ENCODE measurements at regions not wholly inside any gene's neighbourhood (a gene's known extent, or its start where the extent isn't known, plus 50 kb on each side); places are given as distances from the start of the nearest gene placed in this dataset.

DNA sequence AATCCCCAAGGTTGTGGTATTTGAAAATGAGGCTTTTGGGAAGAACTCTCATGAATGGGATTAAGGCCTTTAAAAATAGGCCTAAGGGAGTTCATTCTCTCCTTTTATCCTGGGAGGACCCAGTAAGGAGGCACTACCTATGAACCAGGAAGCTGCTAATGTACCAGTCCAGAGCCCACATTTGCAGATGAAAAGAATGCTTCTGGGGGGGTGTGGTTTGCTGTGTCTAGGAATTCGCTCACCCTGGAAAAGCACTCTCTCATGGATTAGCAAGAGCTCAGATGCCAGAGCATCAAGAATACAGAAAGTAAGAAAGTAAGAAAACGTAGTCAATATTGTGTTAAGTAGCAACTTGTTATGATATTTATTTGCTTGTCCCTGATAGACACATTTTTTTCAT lies 785.7 kb upstream of the GYPC start:
- intact Hi-C loops (cut with DNase I, micrococcal nuclease): no loop called here
- DNase-seq (no peak), ATAC-seq (no peak)

DNA sequence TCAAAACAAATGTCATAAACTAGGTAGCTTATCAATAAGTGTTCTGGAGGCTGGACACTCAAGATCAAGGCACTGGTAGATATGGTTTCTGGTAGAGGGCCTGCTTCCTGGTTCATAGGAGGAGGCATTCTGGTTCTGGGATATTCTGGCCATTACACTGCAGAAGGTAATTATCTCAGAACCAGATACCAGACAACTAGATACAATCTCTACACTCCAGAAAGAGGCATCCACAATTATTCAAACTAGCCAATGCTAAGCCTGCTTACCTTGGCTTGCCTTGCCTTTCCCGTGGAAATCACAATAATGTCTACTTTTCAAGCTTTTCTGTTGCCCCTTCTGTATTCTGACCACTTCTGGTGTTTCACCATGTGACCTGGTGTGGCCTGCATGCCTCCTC lies 785.2 kb upstream of the GYPC start:
- ATAC-seq (no peak), DNase-seq (no peak)
- intact Hi-C loops (cut with DNase I, micrococcal nuclease): no loop called here

DNA sequence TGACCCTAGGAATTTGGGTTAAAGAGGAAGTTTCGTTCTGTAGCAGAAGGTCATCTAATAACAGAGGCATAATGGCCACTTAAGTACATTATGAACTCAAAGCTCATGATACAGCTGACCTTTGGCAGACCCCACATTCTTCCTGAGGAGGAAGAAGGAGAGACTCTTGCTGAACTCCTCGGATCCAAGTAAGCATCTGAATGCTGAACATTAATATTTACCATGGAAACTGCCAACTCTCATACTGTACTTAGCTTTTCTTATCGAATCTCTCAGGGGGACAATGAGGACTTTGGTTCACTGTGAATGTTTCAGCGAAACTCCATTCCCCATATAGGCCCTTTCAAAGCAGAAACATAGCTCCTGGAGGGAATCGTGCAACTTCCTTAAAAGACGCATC lies 781.4 kb upstream of the GYPC start:
- DNase-seq: no peak
- ATAC-seq: no peak
- intact Hi-C loops (cut with DNase I, micrococcal nuclease): no loop called here

DNA sequence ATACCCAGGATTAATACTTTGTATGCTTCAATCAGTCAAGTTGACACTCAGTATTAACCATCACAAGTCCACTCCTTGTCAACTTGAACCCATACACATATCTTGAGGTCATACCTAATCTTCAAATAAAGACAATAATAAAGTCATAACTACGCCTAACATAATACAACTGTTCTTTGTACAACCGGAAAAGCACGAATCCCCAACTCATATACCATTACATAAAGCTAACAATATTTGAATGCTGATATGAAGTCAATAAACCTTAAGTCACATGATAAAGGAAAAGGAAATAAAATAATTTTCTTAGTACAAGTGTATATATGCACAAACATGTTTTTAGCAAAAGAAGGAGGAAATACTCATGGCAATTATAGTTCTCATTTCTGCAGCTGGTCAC lies 770.6 kb upstream of the GYPC start:
- peak; percentile 92 for ATAC-seq
- intact Hi-C loops (cut with DNase I, micrococcal nuclease): no loop called here
- DNase-seq: no peak

DNA sequence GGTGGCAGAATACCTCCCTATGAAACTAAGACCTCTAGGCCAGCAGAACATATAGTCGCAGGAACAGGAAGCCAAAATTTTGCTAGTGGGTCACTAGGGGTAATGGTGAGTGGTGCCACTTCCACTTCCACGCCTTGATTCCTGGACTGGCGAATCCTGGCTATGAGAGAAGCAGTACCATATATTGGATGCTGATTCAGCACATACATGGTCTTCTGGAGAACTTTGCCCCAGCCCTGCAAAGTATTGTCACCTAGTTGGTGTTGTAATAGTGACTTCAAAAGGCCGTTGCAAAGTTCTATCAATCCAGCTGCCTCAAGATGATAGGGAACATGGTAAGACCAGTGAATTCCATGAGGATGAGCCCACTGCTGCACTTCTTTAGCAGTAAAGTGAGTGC lies 769.8 kb upstream of the GYPC start:
- intact Hi-C loops (cut with DNase I, micrococcal nuclease): no loop called here
- DNase-seq (no peak), ATAC-seq (no peak)

DNA sequence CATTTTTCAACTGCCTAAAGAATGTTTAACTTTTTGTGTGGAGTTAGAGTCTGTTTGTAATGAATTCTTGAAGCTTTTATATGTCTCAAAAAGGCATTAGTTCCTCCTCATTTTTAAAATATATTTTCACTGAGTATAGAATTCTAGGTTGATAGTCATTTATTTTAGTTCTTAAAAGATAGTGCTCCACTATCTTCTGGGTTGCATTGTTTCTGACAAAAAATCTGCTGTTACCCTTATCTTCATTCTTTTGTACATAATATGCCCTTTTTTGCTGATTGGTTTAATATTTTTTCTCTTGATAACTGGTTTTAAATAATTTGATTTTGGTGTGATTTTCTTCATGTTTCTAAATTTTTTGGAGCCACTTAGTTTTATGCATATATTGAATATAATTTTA lies 754.7 kb upstream of the GYPC start:
- intact Hi-C loops (cut with DNase I, micrococcal nuclease): no loop called here
- no peak for ATAC-seq
- DNase-seq: no peak

DNA sequence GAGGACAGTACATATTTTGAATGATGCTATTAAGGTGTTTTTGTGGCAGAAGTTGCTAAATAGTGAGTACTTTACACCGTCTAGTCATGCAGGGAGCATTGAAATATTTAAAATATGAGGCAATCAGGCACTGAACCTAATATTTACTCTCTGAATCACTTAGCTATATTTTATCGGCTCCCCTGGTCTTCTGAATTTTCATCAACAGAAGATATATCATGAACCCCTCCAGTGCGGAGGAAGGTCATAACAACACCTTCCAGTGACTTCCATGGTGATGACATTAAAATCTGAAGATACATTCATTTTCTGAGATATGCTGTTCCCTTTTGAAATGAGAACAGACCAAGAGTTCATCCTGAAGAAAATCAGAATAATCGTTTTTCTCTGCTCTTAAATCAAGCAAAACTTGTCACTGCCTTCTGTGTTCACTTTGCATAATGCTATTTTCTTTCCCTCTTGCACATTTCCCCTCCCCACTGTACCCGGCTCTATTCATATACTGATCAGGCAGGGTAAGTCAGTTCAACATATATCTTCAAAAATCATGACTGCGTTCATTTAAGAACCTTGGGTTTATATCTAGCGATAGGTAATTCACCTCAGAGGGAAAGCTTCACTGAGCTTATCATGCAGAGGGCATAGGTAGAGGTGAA lies 729.9 kb upstream of the GYPC start:
- ATAC-seq: no peak
- no peak for DNase-seq
- intact Hi-C loops (cut with DNase I, micrococcal nuclease): no loop called here

DNA sequence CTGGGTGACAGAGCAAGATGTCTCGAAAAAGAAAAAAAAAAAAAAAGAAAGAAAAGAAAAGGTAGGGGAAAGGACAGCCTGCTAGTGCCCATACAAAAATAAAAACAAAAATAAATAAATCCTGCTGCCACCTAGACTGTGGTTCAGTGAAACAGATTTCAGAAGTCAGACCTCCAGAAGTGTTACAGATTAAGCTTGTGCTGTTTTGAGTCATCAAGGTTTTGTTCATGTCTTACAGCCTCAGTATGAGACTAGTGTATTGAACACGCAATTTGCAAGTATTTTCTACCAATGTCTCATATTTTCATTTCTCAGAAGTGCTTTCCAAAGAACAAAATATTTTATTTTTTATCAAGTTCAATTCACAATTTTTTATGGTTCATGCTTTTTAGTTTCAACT lies 720.4 kb upstream of the GYPC start:
- DNase-seq (no peak), ATAC-seq (no peak)
- intact Hi-C loops (cut with DNase I, micrococcal nuclease): no loop called here

DNA sequence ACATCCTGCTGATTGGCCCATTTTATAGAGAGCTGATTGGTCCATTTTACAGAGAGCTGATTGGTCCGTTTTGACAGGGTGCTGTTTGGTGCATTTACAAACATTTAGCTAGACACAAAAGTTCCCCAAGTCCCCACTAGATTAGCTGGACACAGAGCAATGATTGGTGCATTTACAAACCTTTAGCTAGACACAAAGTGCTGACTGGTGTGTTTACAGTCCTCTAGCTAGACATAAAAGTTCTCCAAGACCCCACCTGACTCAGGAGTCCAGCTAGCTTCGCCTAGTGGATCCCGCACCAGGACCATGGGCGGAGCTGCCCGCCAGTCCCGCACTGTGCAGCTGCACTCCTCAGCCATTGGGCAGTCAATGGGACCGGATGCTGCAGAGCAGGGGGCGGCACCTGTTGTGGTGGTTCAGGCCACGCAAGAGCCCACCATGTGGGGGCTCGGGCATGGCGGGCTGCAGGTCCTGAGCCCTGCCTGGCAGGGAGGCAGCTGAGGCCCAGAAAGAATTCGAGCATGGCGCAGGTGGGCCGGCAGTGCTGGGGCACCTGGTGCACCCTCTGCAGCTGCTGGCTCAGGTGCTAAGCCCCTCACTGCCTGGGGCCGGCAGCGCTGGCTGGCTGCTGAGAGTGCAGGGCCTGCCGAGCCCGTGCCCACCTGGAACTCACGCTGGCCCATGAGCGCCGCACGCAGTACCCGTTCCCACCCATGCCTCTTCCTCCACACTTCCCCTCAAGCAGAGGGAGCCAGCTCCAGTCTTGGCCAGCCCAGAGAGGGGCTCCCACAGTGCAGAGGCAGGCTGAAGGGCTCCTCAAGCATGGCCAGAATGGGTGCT lies 713.2 kb upstream of the GYPC start:
- intact Hi-C loops (cut with DNase I, micrococcal nuclease): no loop called here
- ATAC-seq: no peak

DNA sequence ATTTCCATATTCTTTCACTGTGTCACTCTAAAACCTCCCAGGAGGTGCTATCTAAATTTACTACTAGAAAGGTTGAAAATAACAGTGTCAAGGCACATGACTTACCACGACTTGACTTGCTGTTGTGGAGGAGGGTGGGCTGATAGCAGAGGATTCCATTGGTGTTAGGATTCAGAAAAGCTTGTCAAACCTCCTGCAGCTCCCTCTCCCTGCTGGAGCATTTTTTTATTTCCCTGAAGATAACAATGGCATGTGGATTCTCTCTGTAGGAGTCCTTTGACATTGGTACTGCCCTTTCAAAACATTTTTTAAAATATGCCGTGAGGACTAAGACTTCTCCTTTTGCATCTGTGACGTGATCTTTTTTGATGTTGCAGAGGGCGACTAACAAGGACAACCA lies 696.9 kb upstream of the GYPC start:
- DNase-seq (no peak), ATAC-seq (no peak)
- intact Hi-C loops (cut with DNase I, micrococcal nuclease): no loop called here

More for the DNA sequence above, 713.2 kb upstream of the GYPC start:
- no peak for DNase-seq

DNA sequence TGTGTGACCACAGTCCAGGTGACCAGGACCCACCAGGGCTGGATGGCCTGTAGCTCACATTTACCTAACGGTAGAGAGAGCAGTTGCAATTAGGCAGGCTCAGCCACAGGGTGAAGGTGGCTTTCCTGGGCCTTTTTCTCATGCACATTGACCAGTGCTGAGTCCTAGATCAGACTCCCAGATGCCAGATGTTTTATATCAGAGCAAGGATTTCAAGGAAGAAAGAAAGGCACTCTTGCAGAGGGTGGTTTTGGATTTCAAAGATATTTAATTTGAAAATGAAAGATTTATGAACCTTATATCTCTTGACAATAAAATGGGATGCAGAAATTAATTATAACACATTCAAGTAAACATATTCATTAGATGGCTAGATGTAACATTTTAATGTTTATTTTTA lies 694.2 kb upstream of the GYPC start:
- ATAC-seq: no peak
- no peak for DNase-seq
- intact Hi-C loops (cut with DNase I, micrococcal nuclease): no loop called here

DNA sequence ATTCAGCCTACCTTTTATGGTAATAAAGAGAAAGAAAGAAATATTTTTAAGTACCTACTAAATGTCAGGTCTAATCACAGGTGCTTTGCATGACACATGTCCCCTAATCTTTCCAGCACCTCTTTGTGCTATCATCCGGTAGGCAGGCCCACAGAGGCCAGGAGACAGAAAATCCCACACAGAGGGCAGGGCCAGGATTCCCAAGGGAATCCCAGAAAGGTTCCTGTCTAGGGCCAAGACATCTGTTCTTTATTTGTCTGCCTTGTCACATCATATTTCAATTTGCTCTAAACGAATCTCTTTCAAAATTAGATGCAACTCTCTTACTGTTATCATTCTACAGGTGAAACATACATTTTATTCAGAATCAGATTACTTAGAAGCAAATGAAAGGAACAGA lies 676.1 kb upstream of the GYPC start:
- ATAC-seq: no peak
- DNase-seq: no peak
- intact Hi-C loops (cut with DNase I, micrococcal nuclease): no loop called here

DNA sequence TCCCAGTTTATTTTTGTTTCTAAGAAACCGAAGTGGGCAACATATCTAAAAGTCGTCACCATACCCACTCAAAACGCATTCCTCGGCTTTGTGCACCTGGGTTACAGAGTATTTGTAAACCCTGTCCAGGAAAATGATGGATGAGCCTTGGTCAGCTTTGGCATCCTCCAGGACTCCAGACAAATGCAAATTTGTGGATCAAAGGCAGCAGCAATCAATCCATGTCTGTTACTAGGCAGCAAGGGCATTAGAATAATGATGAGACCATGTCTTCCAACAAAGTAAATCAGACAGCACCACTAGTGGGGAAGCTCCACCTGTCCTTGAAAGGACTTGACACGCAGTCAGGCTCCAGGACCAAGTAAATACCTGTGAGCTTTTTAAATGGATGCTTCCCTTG lies 672.6 kb upstream of the GYPC start:
- ATAC-seq: no peak
- DNase-seq: no peak

DNA sequence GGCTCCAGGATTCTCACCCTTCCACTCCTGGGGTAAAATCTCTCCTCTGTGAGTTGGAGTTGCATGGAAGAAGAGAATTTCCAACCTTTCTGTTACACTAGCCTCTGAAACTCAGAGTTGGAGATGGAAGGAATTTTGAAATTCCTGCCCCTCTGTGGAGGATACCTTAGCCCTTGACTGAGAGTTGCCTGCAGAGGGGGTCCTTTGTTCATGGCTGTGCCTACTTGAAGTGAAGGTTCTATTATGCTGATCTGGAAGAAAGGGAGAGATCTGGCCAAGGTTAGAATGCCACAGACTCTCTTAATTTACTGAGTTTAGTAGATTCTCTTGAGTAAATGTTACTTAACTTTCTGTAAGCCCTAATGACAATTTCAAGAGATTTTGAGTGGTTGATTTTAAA lies 626.6 kb upstream of the GYPC start:
- DNase-seq (no peak), ATAC-seq (no peak)
- intact Hi-C loops (cut with DNase I, micrococcal nuclease): no loop called here

More for the DNA sequence above, 672.6 kb upstream of the GYPC start:
- intact Hi-C loops (cut with DNase I, micrococcal nuclease): no loop called here

DNA sequence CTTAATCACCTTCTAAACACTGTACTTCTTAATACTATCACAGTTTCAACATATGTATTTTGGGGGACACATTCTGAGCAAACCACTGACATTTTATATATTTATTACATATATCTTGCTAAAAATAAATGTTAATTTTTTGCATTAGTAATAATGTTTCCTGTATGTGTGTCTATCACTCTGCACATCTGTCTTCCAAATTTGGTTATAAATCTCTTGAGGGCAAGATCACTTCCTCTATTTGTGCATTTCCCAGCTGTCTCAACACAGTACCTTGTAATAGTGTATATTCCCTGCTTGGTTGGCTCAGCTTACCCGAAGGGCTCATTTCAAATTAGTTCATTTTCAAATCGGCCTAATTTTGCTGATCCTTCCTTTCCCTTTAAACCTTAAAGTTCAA lies 617.1 kb upstream of the GYPC start:
- ATAC-seq: no peak
- intact Hi-C loops (cut with DNase I, micrococcal nuclease): no loop called here

DNA sequence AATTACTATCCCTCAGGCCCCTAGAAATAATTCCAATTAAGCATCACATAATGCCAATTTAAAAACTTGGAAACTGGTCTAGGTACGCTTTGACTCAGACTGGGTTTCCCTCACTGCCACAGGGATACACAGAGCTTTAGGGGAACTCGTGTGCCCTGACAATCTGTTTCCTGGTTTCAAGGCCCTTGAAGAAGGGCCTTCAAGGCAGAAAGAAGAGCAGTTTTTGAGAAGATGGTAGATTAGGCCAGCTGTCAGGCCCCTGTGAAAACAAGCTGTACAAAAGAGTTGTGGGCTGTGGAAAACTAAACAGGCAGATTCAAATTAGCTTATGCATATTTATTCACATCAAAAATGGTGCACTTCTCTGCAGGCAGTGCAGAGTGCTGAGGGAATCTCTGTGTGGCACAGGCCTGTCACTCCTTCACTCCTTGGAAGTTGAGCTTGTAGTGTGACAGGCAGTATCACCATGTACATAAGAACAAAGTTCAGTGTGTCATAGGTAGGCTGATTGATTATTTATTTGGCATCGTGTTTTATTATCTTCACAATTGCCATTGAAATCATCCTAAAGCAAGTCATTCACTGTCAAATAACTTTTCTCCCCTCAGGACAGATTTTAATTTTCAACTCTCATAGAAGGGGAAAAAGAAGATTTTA lies 614.4 kb upstream of the GYPC start:
- ATAC-seq: no peak
- no peak for DNase-seq
- intact Hi-C loops (cut with DNase I, micrococcal nuclease): no loop called here

More for the DNA sequence above, 617.1 kb upstream of the GYPC start:
- no peak for DNase-seq

DNA sequence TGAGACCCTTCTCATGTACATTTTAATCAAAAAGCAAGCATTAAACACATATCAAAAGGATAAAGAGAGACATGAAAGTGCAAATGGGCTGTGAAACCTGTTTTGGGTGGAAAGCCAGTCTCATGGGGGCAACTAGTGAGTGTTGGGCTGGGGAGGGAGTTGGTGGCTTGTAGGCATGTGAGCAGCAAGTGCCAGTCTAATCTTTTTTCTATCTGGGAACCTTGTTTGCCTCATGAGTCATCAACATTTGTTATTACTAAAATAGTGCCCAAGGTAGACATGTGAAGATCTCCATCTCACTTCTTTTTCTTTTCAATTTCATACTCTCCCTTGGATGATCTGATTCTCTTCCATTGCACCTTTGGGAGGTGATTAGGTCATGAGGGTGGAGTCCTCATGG lies 613.9 kb upstream of the GYPC start:
- DNase-seq: no peak
- intact Hi-C loops (cut with DNase I, micrococcal nuclease): no loop called here
- ATAC-seq: no peak

DNA sequence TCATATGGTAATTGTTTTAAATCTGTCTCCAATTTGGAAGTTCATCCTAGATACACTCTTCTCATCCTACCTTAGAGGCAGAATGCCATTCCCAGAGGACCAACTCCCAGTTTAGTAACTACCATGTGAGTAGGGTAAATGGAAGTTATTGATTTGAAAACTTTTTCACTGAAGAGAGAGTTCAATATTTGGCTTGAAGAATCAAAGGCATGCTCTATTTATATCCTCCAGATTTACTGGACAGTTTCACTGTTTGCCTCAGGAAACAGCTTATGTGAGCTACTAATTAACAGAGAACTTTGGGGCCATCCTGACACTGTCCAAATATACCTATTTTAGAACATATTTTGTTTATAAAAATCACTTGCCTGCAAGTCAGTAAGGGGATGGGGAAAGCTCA lies 607.2 kb upstream of the GYPC start:
- ATAC-seq: no peak
- intact Hi-C loops (cut with DNase I, micrococcal nuclease): no loop called here
- no peak for DNase-seq

DNA sequence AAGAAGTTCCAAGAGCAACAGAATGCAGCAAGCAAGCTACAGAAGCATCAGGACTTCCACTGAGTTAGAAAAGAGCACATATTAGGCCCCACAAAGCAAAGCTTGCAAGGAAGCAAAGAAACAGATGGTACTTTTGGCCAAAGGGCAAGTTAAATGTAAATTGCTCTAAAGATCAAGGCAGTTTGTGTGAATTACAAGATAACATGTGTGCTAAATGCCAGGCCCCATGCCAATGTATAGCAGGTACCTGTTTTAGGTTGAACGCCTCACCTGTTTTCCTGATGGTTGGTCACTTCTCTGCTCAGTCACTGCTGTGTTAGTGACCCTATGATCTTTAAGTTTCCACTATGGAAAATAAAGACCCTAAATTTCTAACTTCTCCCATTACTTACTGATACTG lies 606.5 kb upstream of the GYPC start:
- peak in 1 of 2 donors; percentile 14 for DNase-seq
- intact Hi-C loops (cut with DNase I, micrococcal nuclease): no loop called here
- peak; percentile 54 for ATAC-seq

DNA sequence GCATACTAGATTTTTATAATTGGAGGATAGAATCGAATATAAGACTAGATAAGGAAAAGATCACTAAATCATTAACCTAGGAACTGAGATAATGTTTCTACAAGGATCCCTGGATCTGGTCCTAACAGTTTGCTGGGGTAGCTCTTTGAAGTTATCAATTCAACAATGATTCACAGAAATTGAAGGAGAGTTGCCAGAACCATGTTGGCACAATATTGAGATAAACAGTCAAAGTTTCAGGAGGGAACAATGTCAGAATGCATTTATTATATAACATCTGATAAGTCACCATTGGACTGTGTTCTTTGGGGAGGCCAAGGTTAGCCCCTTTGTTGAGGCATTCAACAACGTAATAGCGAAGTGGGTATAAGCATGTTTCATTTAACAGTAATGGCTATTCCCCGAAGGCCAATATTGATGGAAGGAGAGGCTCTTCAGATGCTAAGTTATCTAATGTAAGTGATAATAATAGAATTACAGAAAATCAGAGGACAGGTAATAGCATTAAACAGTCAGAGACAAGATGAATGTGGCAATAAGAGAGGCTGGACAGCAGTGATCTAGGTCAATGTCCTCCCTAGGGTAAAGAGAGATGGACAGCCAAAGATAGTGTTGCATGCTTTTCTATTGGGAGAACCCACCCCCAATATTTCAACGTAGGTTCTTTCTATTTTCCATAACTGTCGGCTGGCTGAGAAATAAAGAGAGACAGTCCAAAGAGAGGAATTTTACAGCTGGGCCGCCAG lies 604.8 kb upstream of the GYPC start:
- intact Hi-C loops (cut with DNase I, micrococcal nuclease): no loop called here
- DNase-seq (no peak), ATAC-seq (no peak)
